Stimulated activated CD4-positive, alpha-beta T cell treated with anti-CD3 and anti-CD28 coated beads, Interleukin-15, amount 100 ng/mL, for 24 hours (primary cell): ENCODE measurements at regions not wholly inside any gene's neighbourhood (a gene's known extent, or its start where the extent isn't known, plus 50 kb on each side); places are given as distances from the start of the nearest gene placed in this dataset.
A peak's percentile ranks its signal among the peaks of the same experiment; 100 is the strongest.
"Not testable (repeated sequence)": the region's sequence is repeated elsewhere in the genome, so short reads cannot be mapped to it uniquely, and the experiment has no call there.

ENCODE experiments used
- DNase-seq: peaks from one replicate; pipeline ENCODE4 v3.0.0-alpha.2; 2020

GRCh38 chr6:28659250-28659566 is 133.5 kb downstream of the GPX5 start:
- no peak for DNase-seq

- DNase-seq, result no peak
These were observed 135.5 kb downstream of the GPX5 start for GRCh38 chr6:28661097-28661713.

GRCh38 chr6:28664870-28665396 is 139.3 kb downstream of the GPX5 start:
- DNase-seq, result no peak

GRCh38 chr6:28673417-28673786 is 147.7 kb downstream of the GPX5 start:
- DNase-seq, result no peak

- DNase-seq, result peak; percentile 81
These were observed 148.3 kb downstream of the GPX5 start for GRCh38 chr6:28673787-28674671.

GRCh38 chr6:28675600-28675999 is 149.9 kb downstream of the GPX5 start:
- DNase-seq, result no peak

- DNase-seq, result no peak
These were observed 156.9 kb downstream of the GPX5 start for GRCh38 chr6:28682542-28682941.

- DNase-seq, result not testable (repeated sequence)
These were observed 157.4 kb downstream of the GPX5 start for GRCh38 chr6:28682956-28683685.

GRCh38 chr6:28683945-28684538 is 158.4 kb downstream of the GPX5 start:
- no peak for DNase-seq

- not testable (repeated sequence) for DNase-seq
These were observed 160.3 kb downstream of the GPX5 start for GRCh38 chr6:28685960-28686359.

GRCh38 chr6:28686446-28687027 is 160.9 kb downstream of the GPX5 start:
- DNase-seq, result peak; percentile 50

- DNase-seq, result not testable (repeated sequence)
These were observed 161.8 kb downstream of the GPX5 start for GRCh38 chr6:28687309-28687981.

GRCh38 chr6:28691991-28692390 is 166.3 kb downstream of the GPX5 start:
- not testable (repeated sequence) for DNase-seq

GRCh38 chr6:28693033-28693750 is 167.5 kb downstream of the GPX5 start:
- no peak for DNase-seq

- no peak for DNase-seq
These were observed 168.2 kb downstream of the GPX5 start for GRCh38 chr6:28693751-28694443.

- DNase-seq, result no peak
These were observed 170.0 kb downstream of the GPX5 start for GRCh38 chr6:28695715-28696114.

- no peak for DNase-seq
These were observed 170.5 kb downstream of the GPX5 start for GRCh38 chr6:28696167-28696566.

GRCh38 chr6:28696682-28697081 is 171.0 kb downstream of the GPX5 start:
- DNase-seq, result no peak

- DNase-seq, result no peak
These were observed 182.0 kb downstream of the GPX5 start for GRCh38 chr6:28707387-28708282.
